Uterus (tissue), 2 donors: ENCODE measurements at regions not wholly inside any gene's neighbourhood (a gene's known extent, or its start where the extent isn't known, plus 50 kb on each side); places are given as distances from the start of the nearest gene placed in this dataset.

Experiments used
- CTCF ChIP-seq, 4 experiments: fragments of 200-600 bp in 2 of 4; fragments of 450-650 bp in 2 of 4; sonication (generic) in 2 of 4; IDR thresholded peaks; one replicate each; pipeline ENCODE4 v1.5.1; 2016 to 2019; ENCODE audit warnings: antibody characterized with exemption in 4 of 4, mild to moderate bottlenecking in 2 of 4, moderate library complexity in 1 of 4
- POLR2A ChIP-seq, 2 donors: fragments of 450-650 bp; IDR thresholded peaks; one replicate each; pipeline ENCODE4 v1.6.1; 2016; ENCODE audit warnings: antibody characterized with exemption in 2 of 2, mild to moderate bottlenecking in 1 of 2, moderate library complexity in 1 of 2

GRCh38 chrX:9342561-9343051 is 122.3 kb upstream of the TBL1X start:
- TF ChIP-seq POLR2A (IDR thresholded peaks at IDR 0.05) (no peak), CTCF (IDR thresholded peaks at IDR 0.05) (no peak)
